NCI-H748 (cell line): ENCODE measurements at regions not wholly inside any gene's neighbourhood (a gene's known extent, or its start where the extent isn't known, plus 50 kb on each side); places are given as distances from the start of the nearest gene placed in this dataset.

Experiments
- DNase-seq: peaks from one replicate; lab custom pipeline; 2025; ENCODE audit not compliant: unreplicated experiment; lab: John Stamatoyannopoulos, UW

GRCh38 chr10:113252650-113253618, 299.9 kb upstream of the HABP2 start:
- DNase-seq, result peak; percentile 51

GRCh38 chr10:113259576-113260226, 293.2 kb upstream of the HABP2 start:
- no peak for DNase-seq

GRCh38 chr10:113261161-113261560, 291.7 kb upstream of the HABP2 start:
- DNase-seq, result no peak

- DNase-seq, result no peak
Observed at GRCh38 chr10:113261611-113262091, 291.2 kb upstream of the HABP2 start.

- no peak for DNase-seq
Observed at GRCh38 chr10:113263056-113263455, 289.8 kb upstream of the HABP2 start.

- no peak for DNase-seq
Observed at GRCh38 chr10:113264333-113265131, 288.3 kb upstream of the HABP2 start.

GRCh38 chr10:113266147-113266546, 286.7 kb upstream of the HABP2 start:
- DNase-seq, result no peak

GRCh38 chr10:113267619-113268562, 285.0 kb upstream of the HABP2 start:
- DNase-seq, result no peak

GRCh38 chr10:113269333-113269732, 283.5 kb upstream of the HABP2 start:
- no peak for DNase-seq

- no peak for DNase-seq
Observed at GRCh38 chr10:113272511-113272910, 280.3 kb upstream of the HABP2 start.

- no peak for DNase-seq
Observed at GRCh38 chr10:113273181-113274163, 279.4 kb upstream of the HABP2 start.

GRCh38 chr10:113274176-113274829, 278.6 kb upstream of the HABP2 start:
- DNase-seq, result no peak

GRCh38 chr10:113278221-113278620, 274.6 kb upstream of the HABP2 start:
- DNase-seq, result no peak

- no peak for DNase-seq
Observed at GRCh38 chr10:113278664-113279063, 274.2 kb upstream of the HABP2 start.

GRCh38 chr10:113279262-113279661, 273.6 kb upstream of the HABP2 start:
- DNase-seq, result no peak

- DNase-seq, result no peak
Observed at GRCh38 chr10:113282564-113282963, 270.3 kb upstream of the HABP2 start.

- no peak for DNase-seq
Observed at GRCh38 chr10:113283189-113283588, 269.7 kb upstream of the HABP2 start.

GRCh38 chr10:113284635-113285034, 268.2 kb upstream of the HABP2 start:
- DNase-seq, result no peak
